CD4-positive, alpha-beta T cell (primary cell): ENCODE measurements at regions not wholly inside any gene's neighbourhood (a gene's known extent, or its start where the extent isn't known, plus 50 kb on each side); places are given as distances from the start of the nearest gene placed in this dataset.

ENCODE experiments used
- ATAC-seq: fragments of 200-7000 bp; cut with Tn5 transposase; one replicate; pipeline ENCODE4 v1.10.0; 2022; ENCODE audit warnings: mild to moderate bottlenecking; ENCODE audit not compliant: poor library complexity
- CTCF ChIA-PET: fragments of 350-600 bp; sonication (Branson Sonifier 250); formaldehyde crosslinking; loops from one replicate; lab custom pipeline; 2021; ENCODE audit warnings: antibody characterized with exemption, inconsistent platforms; lab: Charles Lee
- POLR2A ChIA-PET: fragments of 350-600 bp; sonication (Branson Sonifier 250); formaldehyde crosslinking; loops from one replicate; lab custom pipeline; 2021; ENCODE audit warnings: antibody characterized with exemption, inconsistent platforms; lab: Charles Lee
- DNase-seq, 14 experiments: peaks; one replicate each; pipeline ENCODE4 v3.0.0-alpha.2; 2013 to 2020; ENCODE audit warnings: mixed read lengths in 2 of 14
- H3K27ac ChIP-seq, 2 donors: one replicate each; pipeline versions ENCODE4 v1.5.1 to v1.7.0; 2013; ENCODE audit warnings: low read length in 2 of 2, low read depth in 1 of 2, mild to moderate bottlenecking in 1 of 2
- H3K27me3 ChIP-seq, 2 experiments: 1 replicate in 1 of 2; 2 replicates in 1 of 2; pipeline versions ENCODE4 v1.6.1 to v1.7.0; 2013; ENCODE audit warnings: low read length in 2 of 2, control low read depth in 1 of 2, mild to moderate bottlenecking in 1 of 2, moderate library complexity in 1 of 2; ENCODE audit not compliant: insufficient read depth in 2 of 2, control insufficient read depth in 1 of 2
- H3K36me3 ChIP-seq: one replicate; pipeline ENCODE4 v1.6.1; 2013; ENCODE audit warnings: low read length, control low read depth; ENCODE audit not compliant: insufficient read depth
- H3K4me1 ChIP-seq: one replicate; pipeline ENCODE4 v1.6.1; 2013; ENCODE audit warnings: low read length, control low read depth; ENCODE audit not compliant: insufficient read depth
- H3K4me3 ChIP-seq: one replicate; pipeline ENCODE4 v1.5.1; 2013; ENCODE audit warnings: mild to moderate bottlenecking, low read length, moderate library complexity
- H3K9me3 ChIP-seq, 2 experiments: 1 replicate in 1 of 2; 2 replicates in 1 of 2; pipeline versions ENCODE4 v1.6.1 to v1.7.0; 2013; ENCODE audit warnings: low read length in 2 of 2, mild to moderate bottlenecking in 2 of 2, control low read depth in 1 of 2, moderate library complexity in 1 of 2; ENCODE audit not compliant: control insufficient read depth in 1 of 2, insufficient read depth in 1 of 2
- H3K27ac Mint-ChIP-seq: one replicate; pipeline ENCODE4 v1.8.0; 2020; ENCODE audit warnings: mixed read lengths
- H3K27me3 Mint-ChIP-seq: one replicate; pipeline ENCODE4 v1.8.0; 2021; ENCODE audit warnings: mixed read lengths
- H3K36me3 Mint-ChIP-seq: one replicate; pipeline ENCODE4 v1.8.0; 2021; ENCODE audit warnings: low read depth, mixed read lengths
- H3K4me1 Mint-ChIP-seq: one replicate; pipeline ENCODE4 v1.8.0; 2021; ENCODE audit warnings: low read depth, mixed read lengths
- H3K4me3 Mint-ChIP-seq: one replicate; pipeline ENCODE4 v1.8.0; 2020; ENCODE audit warnings: mild to moderate bottlenecking, mixed read lengths
- H3K9me3 Mint-ChIP-seq: one replicate; pipeline ENCODE4 v1.8.0; 2020; ENCODE audit warnings: mixed read lengths
- intact Hi-C, 2 experiments: fragments of 100-400 bp; cut with DNase I in 1 of 2; cut with micrococcal nuclease in 1 of 2; formaldehyde crosslinking; loops; one replicate each; pipeline versions ENCODE4 v1.15.1 to v1.9.0; 2023 to 2025; cut with DNase I, micrococcal nuclease
- TF ChIP-seq, protein P1 (sequence below): fragments of 200-600 bp; IDR thresholded peaks from one replicate; pipeline ENCODE4 v1.8.0; 2022; ENCODE audit warnings: antibody characterized with exemption, mild to moderate bottlenecking

DNA sequence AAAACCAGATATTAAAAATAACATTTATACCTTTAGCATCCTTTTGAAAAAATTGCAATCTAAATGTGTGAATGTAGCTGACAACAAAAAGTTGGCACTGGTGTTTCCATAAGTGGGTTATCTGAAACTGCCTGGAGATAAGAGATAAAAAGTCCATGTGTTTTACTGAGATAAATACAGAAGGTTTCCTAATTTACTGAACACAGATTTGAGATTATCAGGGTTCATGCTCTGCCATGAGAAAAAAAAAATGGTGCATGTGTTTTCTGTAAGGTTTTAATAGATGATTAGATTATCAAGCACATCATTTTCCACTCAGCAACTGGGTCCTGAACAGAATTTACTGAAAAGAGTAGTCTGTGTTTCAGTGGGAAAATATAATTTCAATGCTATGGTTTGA lies 326.2 kb upstream of the SLIT2 start:
- ChIA-PET CTCF (no interaction called here), POLR2A (no interaction called here)
- Mint-ChIP-seq H3K27ac (no peak overlapping the region), H3K27me3 (no peaks in the 10 kb centered on the region), H3K4me3 (no peak overlapping the region), H3K4me1 (no peaks in the 10 kb centered on the region), H3K36me3 (no peaks in the 10 kb centered on the region), H3K9me3 (peaks cover 7% of the 10 kb centered on the region)
- TF ChIP-seq, protein P1, sequence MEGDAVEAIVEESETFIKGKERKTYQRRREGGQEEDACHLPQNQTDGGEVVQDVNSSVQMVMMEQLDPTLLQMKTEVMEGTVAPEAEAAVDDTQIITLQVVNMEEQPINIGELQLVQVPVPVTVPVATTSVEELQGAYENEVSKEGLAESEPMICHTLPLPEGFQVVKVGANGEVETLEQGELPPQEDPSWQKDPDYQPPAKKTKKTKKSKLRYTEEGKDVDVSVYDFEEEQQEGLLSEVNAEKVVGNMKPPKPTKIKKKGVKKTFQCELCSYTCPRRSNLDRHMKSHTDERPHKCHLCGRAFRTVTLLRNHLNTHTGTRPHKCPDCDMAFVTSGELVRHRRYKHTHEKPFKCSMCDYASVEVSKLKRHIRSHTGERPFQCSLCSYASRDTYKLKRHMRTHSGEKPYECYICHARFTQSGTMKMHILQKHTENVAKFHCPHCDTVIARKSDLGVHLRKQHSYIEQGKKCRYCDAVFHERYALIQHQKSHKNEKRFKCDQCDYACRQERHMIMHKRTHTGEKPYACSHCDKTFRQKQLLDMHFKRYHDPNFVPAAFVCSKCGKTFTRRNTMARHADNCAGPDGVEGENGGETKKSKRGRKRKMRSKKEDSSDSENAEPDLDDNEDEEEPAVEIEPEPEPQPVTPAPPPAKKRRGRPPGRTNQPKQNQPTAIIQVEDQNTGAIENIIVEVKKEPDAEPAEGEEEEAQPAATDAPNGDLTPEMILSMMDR, result no peak
- H3K27me3 ChIP-seq, result no peaks in the 10 kb centered on the region
- no peaks in the 10 kb centered on the region for H3K4me1 ChIP-seq
- H3K4me3 ChIP-seq, result no peak overlapping the region
- ATAC-seq (no peak), DNase-seq (no peak)
- peaks cover 0 to 5% of the 10 kb centered on the region in 2 experiments for H3K9me3 ChIP-seq
- H3K27ac ChIP-seq, result no peak overlapping the region
- intact Hi-C loops, result no loop called here
- H3K36me3 ChIP-seq, result no peaks in the 10 kb centered on the region

DNA sequence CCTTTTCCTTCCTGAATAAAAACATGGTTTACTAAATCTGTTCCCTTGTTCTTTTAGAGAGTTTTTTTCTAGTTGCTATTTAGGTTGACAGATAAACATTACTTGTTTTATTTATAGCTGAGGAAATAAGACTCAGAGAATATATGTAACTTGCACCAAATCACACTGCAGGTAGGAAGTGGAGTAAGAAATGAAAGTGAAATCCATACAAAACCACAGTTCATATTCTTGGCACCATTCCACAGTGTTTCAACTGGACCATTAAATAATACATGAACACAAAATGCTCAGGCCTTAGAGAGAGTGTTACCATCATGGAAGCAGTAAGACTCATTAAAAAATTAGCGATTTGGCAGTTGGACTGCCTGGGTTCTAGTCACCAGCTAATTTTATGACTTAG lies 326.9 kb upstream of the SLIT2 start:
- Histone ChIP-seq H3K27ac (no peak overlapping the region), H3K4me1 (no peaks in the 10 kb centered on the region), H3K9me3 (peaks cover 0 to 9% of the 10 kb centered on the region in 2 experiments), H3K27me3 (no peaks in the 10 kb centered on the region), H3K36me3 (no peaks in the 10 kb centered on the region), H3K4me3 (no peak overlapping the region)
- Mint-ChIP-seq H3K27ac (no peak overlapping the region), H3K27me3 (no peaks in the 10 kb centered on the region), H3K9me3 (peaks cover 7% of the 10 kb centered on the region), H3K36me3 (no peaks in the 10 kb centered on the region), H3K4me1 (no peaks in the 10 kb centered on the region), H3K4me3 (no peak overlapping the region)
- TF ChIP-seq, protein P1, result no peak
- intact Hi-C loops, result no loop called here
- POLR2A ChIA-PET, result no interaction called here
- no peak for DNase-seq
- no peak for ATAC-seq
- CTCF ChIA-PET, result no interaction called here

DNA sequence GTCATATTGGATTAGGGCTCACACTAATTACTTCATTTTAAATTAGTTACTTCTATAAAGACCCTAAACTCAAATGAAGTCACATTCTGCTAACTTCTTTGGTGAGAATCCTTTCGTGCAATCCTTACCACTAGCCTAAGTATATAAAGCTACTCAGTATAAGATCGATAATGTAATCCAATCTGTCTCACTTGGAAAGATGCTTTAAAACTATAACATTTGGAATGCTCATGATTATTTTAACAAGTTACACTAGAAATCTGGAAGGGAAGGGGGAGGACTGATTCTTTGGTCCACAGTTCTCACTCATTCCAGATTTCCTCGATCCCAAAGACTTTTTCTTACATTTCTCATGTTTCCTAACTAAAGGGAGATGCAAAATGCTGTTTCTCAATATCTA lies 336.4 kb upstream of the SLIT2 start:
- no peaks in the 10 kb centered on the region for H3K27me3 Mint-ChIP-seq
- no peaks in the 10 kb centered on the region for H3K4me1 Mint-ChIP-seq
- H3K4me3 ChIP-seq, result no peak overlapping the region
- CTCF ChIA-PET, result no interaction called here
- ATAC-seq (no peak), DNase-seq (no peak)
- no peaks in the 10 kb centered on the region for H3K36me3 Mint-ChIP-seq
- H3K27ac ChIP-seq, result no peak overlapping the region
- H3K9me3 Mint-ChIP-seq, result peaks cover 10% of the 10 kb centered on the region
- H3K27ac Mint-ChIP-seq, result no peak overlapping the region
- POLR2A ChIA-PET, result no interaction called here
- intact Hi-C loops, result no loop called here
- no peak overlapping the region for H3K4me3 Mint-ChIP-seq
- TF ChIP-seq, protein P1, result no peak
- no peaks in the 10 kb centered on the region for H3K36me3 ChIP-seq
- no peaks in the 10 kb centered on the region for H3K27me3 ChIP-seq
- H3K9me3 ChIP-seq, result peaks cover 0 to 7% of the 10 kb centered on the region in 2 experiments
- no peaks in the 10 kb centered on the region for H3K4me1 ChIP-seq
